Stimulated activated naive CD4-positive, alpha-beta T cell treated with Interleukin-2 at 50 U/mL for 16 hours (primary cell): ENCODE measurements at regions not wholly inside any gene's neighbourhood (a gene's known extent, or its start where the extent isn't known, plus 50 kb on each side); places are given as distances from the start of the nearest gene placed in this dataset.
A peak's percentile ranks its signal among the peaks of the same experiment; 100 is the strongest.

Source experiments
- DNase-seq: peaks from one replicate; lab custom pipeline; 2025; lab: John Stamatoyannopoulos, UW

- DNase-seq: no peak
Measured at GRCh38 chr3:56896357-56896756, 94.6 kb upstream of the ARHGEF3 start.

DNA sequence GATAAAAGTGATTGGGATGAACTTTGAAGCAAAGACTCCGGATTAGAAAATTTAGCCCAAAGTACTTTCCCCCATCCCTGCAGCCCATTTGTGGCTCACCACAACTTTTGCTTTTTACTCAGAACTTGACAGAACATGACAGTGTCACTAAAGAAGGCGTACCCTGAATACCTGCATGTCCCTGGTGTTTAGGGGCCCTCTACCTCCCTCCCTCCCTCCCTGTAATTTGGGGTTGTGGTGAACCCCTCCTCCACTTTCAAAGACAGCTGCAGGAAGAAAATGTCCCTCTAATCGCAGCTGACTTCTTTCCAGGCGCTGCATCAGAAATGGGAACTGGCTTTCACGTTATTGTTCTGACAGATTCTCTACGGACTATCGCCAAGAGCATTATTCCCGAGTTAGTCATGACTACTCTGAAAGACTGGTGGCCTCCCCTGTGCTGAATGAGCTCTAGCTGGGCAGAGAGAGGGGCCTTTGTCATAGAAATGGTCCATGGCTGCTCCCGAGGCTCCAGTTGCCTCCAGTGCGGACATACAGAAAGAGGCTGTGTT lies 93.2 kb upstream of the ARHGEF3 start:
- DNase-seq: no peak

- DNase-seq: no peak
Measured at GRCh38 chr3:56890448-56891091, 88.8 kb upstream of the ARHGEF3 start.

GRCh38 chr3:56889131-56889530 lies 87.4 kb upstream of the ARHGEF3 start:
- no peak for DNase-seq

- peak; percentile 17 for DNase-seq
Measured at GRCh38 chr3:56887402-56888025, 85.8 kb upstream of the ARHGEF3 start.

- DNase-seq: no peak
Measured at GRCh38 chr3:56886314-56886713, 84.6 kb upstream of the ARHGEF3 start.

DNA sequence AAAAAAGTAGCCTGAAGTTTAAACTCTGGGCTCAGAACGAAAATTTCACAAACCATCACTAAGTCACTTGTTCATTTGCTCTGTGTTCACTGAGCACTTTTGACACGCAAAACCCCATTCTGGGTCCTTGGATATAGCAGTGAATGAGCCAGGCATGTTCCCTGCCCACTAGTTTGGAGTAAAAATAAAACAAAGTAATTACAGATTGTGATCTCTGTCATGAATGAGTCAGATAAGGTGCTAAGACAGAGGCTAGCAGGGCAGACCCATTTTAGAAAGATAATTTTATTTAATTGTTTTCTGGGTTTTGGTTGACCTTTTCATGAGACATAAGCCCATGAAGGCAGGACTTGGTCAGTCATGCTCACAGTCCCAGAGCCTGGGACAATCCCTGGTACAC lies 84.1 kb upstream of the ARHGEF3 start:
- no peak for DNase-seq

GRCh38 chr3:56885453-56885852 lies 83.7 kb upstream of the ARHGEF3 start:
- DNase-seq: no peak

DNA sequence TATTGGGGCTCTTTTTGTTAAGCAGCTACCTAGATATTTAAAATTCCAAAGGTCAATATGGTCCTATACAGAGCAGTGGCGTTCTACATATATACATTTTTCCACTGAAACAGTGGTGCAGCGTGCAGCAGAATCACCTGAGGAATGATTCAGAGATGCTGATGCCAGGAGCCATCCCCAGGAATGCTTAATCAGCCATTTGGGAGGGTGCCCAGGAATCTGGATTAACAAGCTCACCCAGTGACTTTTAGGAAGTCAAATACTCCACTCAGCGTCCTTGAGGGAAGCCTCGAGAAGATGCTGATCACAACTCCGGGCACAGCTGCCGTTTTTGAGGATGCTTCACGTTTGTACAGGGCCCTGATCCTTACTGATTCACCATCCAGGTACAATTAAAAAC lies 82.6 kb upstream of the ARHGEF3 start:
- no peak for DNase-seq

DNA sequence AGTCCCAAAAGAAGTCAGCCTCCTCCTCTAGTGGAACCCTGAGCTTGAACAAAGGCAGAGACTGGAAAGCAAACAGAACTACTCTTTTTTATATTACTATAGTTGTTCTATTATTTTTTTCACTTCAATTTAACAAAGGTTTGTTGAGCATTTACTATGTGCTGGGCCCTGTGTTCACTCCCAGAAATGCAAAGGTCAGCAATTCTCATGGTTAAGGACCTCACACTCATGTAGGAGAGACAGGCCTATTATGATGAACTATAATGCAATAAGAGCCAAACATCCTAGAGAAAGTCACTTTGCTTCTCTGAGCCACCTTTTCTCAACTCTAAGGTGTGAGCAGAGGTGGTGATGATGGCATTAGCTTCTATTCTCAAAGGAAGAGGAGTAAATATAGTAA lies 82.1 kb upstream of the ARHGEF3 start:
- DNase-seq: no peak

GRCh38 chr3:56882896-56883295 lies 81.1 kb upstream of the ARHGEF3 start:
- no peak for DNase-seq

- DNase-seq: no peak
Measured at GRCh38 chr3:56881841-56882240, 80.1 kb upstream of the ARHGEF3 start.

- no peak for DNase-seq
Measured at GRCh38 chr3:56880720-56881575, 79.2 kb upstream of the ARHGEF3 start.

DNA sequence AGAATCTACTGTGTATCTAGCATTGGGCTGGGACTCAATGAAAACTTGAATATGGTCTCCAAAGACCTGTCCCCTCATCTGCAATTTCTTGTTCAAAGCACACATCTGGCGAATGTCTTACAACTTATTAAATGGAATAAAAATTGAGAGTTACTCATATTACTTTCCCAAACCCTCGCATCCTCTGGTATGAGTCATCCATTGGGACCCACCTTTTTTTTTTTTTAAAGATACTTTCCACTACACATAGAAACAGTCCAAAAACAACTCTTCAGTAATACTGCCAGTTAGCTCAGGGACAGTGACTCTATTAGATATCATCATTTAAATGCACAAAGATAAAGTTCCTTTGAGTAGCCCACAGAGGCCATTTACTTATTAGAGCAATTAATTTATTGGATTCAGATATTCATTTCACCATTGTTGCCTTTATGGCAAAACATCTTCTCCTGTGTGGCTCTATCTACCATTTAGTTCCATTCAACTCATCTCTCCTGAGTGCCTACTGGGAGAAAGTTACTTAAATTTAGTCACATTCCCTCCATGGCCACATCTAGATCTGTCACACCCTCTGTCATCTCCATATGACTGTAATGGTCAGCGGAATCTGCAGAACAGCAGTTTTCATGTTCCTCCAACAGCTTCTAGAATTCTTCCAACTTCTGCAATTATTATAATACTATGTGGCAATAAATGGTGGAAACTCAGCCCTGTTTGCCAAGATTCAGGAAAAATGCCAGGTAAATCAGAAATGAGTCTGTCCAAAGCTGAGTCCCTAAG lies 77.9 kb upstream of the ARHGEF3 start:
- no peak for DNase-seq

DNA sequence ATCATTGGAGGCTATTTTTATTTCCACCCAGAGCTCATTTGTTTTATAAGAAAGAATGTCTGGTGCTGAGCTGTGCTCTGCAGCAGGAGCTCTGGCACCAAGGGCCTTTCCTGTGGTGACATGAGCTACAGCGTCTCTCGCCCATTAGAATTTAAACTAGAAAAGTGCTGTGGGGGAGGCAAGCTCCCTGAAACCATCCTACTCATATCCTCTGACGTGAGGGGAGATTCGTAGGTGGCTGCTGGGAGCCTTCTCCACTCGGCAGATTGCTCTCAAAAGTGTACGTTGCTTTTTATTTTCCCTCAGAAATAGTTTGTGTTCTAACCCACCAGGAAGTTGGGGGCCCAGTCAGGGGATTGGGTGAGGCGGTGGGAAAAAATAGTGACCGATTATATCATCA lies 76.3 kb upstream of the ARHGEF3 start:
- DNase-seq: peak; percentile 49

DNA sequence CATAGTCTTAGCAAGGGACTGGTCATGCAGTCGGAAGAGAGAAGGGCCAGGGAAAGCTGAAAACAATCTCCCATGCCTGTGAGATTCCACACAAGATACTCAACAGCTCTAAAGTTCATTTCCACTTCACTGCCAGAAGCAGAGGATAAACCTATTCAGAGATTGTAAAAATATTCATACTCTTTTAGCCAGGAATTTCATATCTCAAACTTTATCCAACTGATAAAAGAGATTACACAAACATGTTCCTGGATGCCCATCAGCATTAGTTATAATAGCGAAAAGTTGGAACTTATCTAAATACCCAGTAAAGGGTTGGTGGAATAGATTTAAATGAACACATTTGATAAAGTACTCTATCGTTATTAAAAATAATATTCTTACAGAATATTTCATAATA lies 75.2 kb upstream of the ARHGEF3 start:
- no peak for DNase-seq

GRCh38 chr3:56874269-56874668 lies 72.5 kb upstream of the ARHGEF3 start:
- no peak for DNase-seq

DNA sequence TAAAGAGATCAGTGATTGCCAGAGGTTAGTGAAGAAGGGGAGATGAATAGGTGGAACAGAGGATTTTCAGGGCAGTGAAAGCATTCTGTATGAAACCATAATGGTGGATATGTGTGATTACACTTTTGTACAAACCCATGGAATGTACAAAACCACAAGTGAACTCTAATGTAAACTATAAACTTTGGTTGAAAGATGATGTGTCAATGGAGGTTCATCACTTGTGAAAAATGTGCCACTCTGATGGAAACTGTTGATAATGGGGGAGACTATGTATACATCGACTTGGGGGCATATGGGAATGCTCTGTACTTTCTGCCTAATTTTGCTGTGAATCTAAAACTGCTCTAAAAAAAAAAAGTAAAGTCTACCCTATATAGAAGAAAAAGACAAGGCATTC lies 68.7 kb upstream of the ARHGEF3 start:
- DNase-seq: no peak

GRCh38 chr3:56869157-56869889 lies 67.6 kb upstream of the ARHGEF3 start:
- no peak for DNase-seq

GRCh38 chr3:56868706-56869105 lies 67.0 kb upstream of the ARHGEF3 start:
- no peak for DNase-seq

DNA sequence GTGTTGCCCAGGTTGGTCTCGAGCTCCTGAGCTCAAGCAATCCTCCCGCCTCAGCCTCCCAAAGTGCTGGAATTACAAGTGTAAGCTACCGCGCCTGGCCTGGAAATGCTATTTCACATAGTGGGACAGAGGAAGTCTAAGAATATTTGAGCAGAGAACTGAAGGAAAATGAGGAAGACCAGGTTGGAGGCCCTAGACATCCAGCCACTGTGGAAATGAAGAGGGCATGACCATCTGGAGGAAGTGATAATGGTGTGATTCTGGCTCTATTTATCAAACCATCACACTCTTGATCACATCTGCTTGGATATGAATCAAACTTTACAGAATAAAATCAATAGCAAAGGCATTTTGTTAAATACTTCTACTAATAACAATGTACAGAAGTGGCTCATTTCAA lies 65.9 kb upstream of the ARHGEF3 start:
- DNase-seq: no peak
